ENCODE measurements at regions not wholly inside any gene's neighbourhood (a gene's known extent, or its start where the extent isn't known, plus 50 kb on each side); places are given as distances from the start of the nearest gene placed in this dataset.
"Not testable (repeated sequence)": the region's sequence is repeated elsewhere in the genome, so short reads cannot be mapped to it uniquely, and the experiment has no call there.

- DNase-seq (ENCODE audit: low read depth): no peak
Observed at GRCh38 chr14:53743371-53743770, 213.3 kb downstream of the BMP4 start.

- peak; percentile 2 for DNase-seq (ENCODE audit: low read depth)
Observed at GRCh38 chr14:53742233-53742620, 214.4 kb downstream of the BMP4 start.

- DNase-seq (ENCODE audit: low read depth): no peak
Observed at GRCh38 chr14:53741479-53742232, 215.0 kb downstream of the BMP4 start.

GRCh38 chr14:53740570-53740969 is 216.1 kb downstream of the BMP4 start:
- DNase-seq (ENCODE audit: low read depth): no peak

DNA sequence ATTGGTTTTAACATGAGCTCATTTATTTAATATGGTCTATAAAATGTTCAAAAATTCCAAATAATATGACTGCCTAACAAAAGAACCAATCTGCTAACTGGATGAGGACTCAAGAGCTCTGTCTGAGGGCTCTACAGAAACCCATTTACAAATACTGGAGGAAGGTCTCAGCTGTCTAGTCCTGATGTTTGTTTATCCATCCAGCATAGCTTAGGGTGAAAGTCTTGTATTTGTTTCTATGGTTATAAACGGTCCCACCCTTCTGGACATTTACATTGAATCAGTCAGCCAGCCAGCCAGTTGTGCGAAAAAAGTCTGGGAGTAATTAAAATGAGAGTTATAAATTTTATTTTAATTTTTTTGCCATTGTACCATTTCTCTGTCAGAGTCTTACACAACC is 220.7 kb downstream of the BMP4 start:
- DNase-seq (ENCODE audit: low read depth): no peak

GRCh38 chr14:53723221-53723620 is 233.4 kb downstream of the BMP4 start:
- DNase-seq (ENCODE audit: low read depth): no peak

- DNase-seq (ENCODE audit: low read depth): no peak
Observed at GRCh38 chr14:53719536-53719935, 237.1 kb downstream of the BMP4 start.

- DNase-seq (ENCODE audit: low read depth): no peak
Observed at GRCh38 chr14:53716578-53716977, 240.0 kb downstream of the BMP4 start.

DNA sequence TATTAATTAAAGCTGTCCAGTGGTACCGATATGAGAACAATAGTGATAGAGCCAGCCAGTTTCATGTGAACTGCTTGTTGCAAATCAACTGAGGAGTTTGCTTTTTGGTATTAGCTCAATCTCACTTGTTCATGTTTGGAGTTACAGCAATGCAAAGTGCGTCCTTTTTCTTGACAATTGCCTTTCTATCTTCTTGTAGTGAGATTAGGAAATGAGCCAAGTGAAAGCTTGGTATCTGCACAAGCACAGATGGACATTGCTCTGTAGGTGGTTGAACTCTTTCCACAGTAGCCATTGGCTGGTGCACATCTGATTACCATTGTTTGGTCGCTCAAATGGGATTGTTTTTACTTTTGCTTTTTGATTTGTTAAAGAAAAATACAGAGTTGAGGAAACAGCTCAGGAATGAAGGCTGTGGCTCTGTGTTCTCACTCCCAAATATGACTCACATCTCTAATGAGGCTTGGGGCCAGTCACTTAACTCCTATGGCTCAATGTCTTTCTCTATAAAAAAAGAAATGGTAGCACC is 241.4 kb downstream of the BMP4 start:
- peak; percentile 75 for DNase-seq (ENCODE audit: low read depth)

DNA sequence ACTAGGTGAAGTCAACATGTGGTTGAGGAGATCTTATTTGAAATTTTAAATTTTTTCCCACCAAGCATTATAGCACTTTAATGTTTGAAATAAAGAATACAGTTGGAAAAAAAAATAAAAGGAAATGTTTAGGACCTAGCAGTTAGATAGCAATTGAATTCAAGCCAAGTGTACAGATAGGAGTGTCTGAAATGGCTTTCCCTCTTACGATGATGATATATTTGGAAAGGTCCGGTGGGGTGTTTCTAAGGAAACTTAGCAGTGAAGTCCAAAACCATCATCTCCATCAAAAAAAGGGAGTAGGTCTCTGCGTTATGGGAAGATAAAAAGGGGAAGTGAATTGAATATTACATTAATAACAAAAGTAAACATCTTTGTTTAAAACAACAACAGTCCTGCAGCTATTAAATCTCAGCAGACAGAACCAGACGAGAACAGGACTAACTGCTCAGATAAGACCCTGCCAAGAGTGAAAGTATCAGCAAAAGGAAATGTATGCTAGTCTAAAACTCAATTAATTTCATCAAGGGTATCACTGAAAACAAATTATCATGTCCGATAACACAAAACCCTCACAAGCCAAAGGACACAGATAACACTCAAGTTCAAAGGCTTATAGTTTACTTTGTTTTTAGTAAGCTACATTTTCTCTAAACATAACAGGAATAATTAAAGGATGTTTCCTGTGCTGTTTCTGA is 242.0 kb downstream of the BMP4 start:
- DNase-seq (ENCODE audit: low read depth): peak; percentile 44

DNA sequence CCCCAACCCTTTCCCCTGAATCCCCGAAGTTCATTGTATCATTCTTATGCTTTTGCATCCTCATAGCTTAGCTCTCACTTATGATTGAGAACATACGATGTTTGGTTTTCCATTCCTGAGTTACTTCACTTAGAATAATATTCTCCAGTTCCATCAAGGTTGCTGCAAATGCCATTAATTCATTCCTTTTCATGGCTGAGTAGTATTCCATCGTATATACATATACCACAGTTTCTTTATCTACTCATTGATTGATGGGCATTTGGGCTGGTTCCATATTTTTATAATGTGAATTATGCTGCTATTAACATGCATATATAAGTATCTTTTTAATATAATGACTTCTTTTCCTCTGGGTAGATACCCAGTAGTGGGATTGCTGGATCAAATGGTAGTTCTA is 243.7 kb downstream of the BMP4 start:
- DNase-seq (ENCODE audit: low read depth): not testable (repeated sequence)

DNA sequence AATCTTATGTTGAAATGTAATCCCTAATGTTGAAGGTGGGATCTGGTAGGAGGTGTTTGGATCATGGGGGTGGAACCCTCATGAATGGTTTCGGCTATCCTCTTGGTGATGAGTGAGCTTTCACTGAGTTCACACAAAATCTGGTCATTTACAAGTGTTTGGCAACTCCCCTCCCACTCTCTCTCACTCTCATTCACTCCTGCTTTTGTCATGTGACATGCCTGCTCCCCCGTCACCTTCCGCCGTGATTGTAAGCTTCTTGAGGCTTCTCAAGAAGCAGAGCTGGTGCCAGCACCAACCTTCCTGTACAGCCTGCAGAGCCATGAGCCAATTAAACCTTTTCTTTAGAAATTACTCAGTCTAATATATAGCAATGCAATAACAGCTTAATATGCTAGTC is 245.4 kb downstream of the BMP4 start:
- no peak for DNase-seq (ENCODE audit: low read depth)

DNA sequence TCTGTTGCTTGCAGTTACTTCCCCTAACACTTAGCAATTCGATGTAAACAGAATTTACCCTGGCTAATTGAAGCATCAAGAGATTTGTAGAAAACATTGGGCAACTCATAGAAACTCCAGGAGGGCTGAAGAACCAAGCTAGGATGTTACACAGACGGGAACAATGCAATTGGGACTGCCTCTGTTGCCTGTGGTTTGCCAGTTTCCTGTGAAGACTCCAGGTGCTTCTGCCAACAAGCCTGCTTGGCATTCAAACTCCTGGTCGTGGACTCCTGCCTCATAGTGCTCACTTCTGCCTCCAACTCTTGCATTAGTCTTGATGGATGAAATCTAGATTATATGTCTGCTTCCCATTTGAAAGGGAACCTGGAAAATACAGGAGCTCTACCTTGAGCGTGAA is 246.0 kb downstream of the BMP4 start:
- DNase-seq (ENCODE audit: low read depth): no peak

DNA sequence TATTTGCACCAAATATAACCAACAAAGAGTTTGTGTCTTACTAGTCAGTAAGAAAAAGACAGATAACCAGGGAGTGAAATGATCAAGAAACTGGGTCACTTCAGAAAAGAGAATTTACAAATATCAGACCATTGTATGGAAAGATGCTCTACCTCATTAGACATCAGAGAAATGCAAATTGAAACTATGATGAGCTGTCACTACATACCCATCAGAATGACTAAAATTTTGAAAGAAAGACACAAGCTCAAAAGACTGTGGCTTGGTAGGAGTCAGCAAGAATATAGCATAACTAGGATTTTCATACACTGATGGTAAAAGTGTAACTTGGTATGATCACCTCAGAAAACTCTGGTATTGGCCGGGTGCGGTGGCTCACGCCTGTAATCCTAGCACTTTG is 247.2 kb downstream of the BMP4 start:
- DNase-seq (ENCODE audit: low read depth): no peak

- no peak for DNase-seq (ENCODE audit: low read depth)
Observed at GRCh38 chr14:53703457-53703856, 253.2 kb downstream of the BMP4 start.

DNA sequence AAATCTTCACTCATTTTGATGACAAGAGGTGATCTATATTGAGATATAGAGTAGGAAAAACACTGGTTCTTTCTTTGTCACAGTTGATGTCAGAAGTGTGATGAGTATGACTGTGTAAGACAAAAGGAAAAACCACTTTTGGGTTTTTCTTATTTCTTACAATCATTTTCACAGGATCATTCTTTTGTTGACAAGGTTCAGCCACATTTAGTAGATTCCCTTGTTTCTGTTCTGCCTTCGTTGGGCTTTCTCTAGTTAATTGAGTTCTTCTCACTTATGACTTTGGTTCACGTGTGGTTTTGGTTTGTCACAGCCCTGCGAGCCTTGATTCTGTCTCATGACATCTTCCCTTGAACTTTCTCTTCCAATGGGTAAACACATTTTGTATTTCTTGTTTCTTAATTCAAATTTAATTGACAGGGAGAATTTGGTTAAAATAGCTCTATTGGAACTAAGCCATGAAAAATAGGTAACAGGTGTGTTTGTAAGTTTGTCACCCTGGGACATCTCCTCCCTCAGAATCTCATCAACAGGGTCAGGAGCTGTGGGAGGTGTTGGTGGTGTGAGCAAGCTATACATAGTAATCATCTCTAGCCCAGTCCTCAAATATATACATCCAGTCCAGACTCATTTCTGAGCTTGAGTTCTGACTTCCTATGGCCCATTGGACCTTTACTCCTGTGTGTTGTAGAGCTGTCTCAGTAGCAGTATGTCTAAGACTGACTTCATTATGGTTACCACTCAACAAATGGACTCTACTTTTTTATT is 255.3 kb downstream of the BMP4 start:
- no peak for DNase-seq (ENCODE audit: low read depth)

DNA sequence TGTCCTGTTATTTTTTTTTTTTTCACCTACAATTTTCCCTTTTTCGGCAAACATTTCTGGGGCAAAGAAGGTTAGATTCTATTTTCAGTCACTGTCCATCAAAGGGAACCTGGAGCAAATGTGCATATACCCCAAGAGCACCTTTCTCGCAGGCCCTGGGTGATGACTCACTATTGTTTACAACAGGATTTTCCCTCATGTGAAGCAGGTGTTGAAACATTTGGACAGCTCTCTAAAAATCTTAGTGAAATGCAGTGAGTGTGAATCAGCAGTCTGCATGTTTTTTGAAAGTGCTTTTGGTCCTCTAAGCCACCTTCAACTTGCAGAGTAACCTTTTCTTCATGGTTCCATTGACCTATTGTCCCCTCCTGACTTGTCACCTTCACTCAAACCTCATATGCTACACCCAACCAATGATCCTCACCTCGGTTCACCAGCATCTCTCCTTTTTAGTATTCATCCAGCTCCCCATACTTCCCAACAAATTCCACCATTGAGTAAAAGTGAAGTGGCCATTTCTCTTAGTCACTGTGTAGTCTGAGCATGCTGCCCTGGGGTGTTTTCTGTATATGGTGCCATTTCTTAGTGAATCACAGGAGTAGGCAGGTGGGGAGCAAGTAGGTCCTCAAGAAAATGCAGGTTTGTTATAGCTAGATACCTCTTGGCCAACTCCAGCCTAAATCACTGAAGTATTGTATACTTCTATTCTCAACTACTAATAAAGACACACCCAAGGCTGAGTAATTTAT is 260.2 kb downstream of the BMP4 start:
- DNase-seq (ENCODE audit: low read depth): peak; percentile 54

GRCh38 chr14:53695692-53696214 is 260.9 kb downstream of the BMP4 start:
- DNase-seq (ENCODE audit: low read depth): no peak

- no peak for DNase-seq (ENCODE audit: low read depth)
Observed at GRCh38 chr14:53692885-53693284, 263.7 kb downstream of the BMP4 start.

DNA sequence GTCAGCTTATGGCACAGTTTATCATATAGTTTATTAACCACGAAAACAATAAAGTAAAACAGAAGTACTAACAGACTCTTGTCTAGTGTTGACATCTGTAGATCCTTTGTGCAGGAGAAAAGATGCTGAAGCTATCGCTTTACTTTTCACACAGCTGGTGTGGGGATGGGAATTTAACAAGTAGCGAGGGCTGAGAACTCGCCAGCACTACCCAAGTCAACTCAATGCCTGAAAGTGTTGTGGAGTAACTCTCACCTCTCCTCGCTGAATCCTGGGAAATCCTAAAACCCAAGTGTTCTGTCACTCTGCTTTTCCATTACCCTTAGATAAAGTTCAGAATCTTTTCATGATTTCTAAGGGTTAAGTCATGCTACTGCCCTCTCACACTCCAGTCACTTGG is 264.2 kb downstream of the BMP4 start:
- DNase-seq (ENCODE audit: low read depth): no peak

- no peak for DNase-seq (ENCODE audit: low read depth)
Observed at GRCh38 chr14:53683229-53683628, 273.4 kb downstream of the BMP4 start.

DNA sequence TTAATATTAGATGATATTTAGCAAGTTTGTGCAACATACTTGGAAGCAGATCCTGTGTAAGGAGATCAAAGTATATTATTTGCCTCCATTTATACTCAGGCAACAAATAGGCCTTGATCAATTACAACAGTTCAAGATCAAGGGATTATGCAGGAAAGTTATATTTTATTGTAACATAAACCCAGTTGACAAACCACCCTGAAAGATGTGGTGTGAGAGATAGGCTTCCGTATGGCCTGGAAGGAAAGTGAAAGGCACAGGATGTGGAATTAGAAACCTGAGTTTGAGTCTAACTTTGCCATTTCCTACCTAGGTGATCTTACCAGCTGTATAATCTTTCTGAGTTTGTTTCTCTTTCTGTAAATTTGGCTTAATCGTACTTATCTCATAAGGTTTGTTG is 284.1 kb downstream of the BMP4 start:
- no peak for DNase-seq (ENCODE audit: low read depth)
